HPDE6-E6E7 (cell line): ENCODE measurements at regions not wholly inside any gene's neighbourhood (a gene's known extent, or its start where the extent isn't known, plus 50 kb on each side); places are given as distances from the start of the nearest gene placed in this dataset.
"Not testable (repeated sequence)": the region's sequence is repeated elsewhere in the genome, so short reads cannot be mapped to it uniquely, and the experiment has no call there.

Experiments used
- DNase-seq: peaks from one replicate; pipeline ENCODE4 v3.0.0; 2011; ENCODE audit warnings: missing footprints; ENCODE audit errors: extremely low spot score

GRCh38 chr7:109616551-109617069, 1046.9 kb downstream of the DNAJB9 start:
- DNase-seq, result no peak

GRCh38 chr7:109622320-109622719, 1052.6 kb downstream of the DNAJB9 start:
- DNase-seq, result no peak

GRCh38 chr7:109632890-109633289, 1063.2 kb downstream of the DNAJB9 start:
- not testable (repeated sequence) for DNase-seq

- DNase-seq, result no peak
These were observed 1065.7 kb downstream of the DNAJB9 start for GRCh38 chr7:109635374-109635773.

GRCh38 chr7:109637428-109637990, 1067.8 kb downstream of the DNAJB9 start:
- DNase-seq, result no peak

- DNase-seq, result no peak
These were observed 1068.6 kb downstream of the DNAJB9 start for GRCh38 chr7:109638321-109638720.

GRCh38 chr7:109639561-109639960, 1069.9 kb downstream of the DNAJB9 start:
- no peak for DNase-seq

GRCh38 chr7:109641445-109641844, 1071.8 kb downstream of the DNAJB9 start:
- no peak for DNase-seq

- DNase-seq, result no peak
These were observed 1076.5 kb downstream of the DNAJB9 start for GRCh38 chr7:109646124-109646523.

GRCh38 chr7:109646594-109646993, 1076.9 kb downstream of the DNAJB9 start:
- not testable (repeated sequence) for DNase-seq

- not testable (repeated sequence) for DNase-seq
These were observed 1077.6 kb downstream of the DNAJB9 start for GRCh38 chr7:109647263-109647662.

- no peak for DNase-seq
These were observed 1089.6 kb downstream of the DNAJB9 start for GRCh38 chr7:109659261-109659660.

GRCh38 chr7:109660401-109660800, 1090.7 kb downstream of the DNAJB9 start:
- no peak for DNase-seq

- DNase-seq, result no peak
These were observed 1094.1 kb downstream of the DNAJB9 start for GRCh38 chr7:109663806-109664205.

GRCh38 chr7:109687269-109687668, 1117.6 kb downstream of the DNAJB9 start:
- not testable (repeated sequence) for DNase-seq

GRCh38 chr7:109692613-109693012, 1122.9 kb downstream of the DNAJB9 start:
- not testable (repeated sequence) for DNase-seq

- no peak for DNase-seq
These were observed 1124.7 kb downstream of the DNAJB9 start for GRCh38 chr7:109694149-109695071.

GRCh38 chr7:109695419-109695818, 1125.7 kb downstream of the DNAJB9 start:
- DNase-seq, result no peak

GRCh38 chr7:109696723-109697122, 1127.0 kb downstream of the DNAJB9 start:
- no peak for DNase-seq

- DNase-seq, result no peak
These were observed 1130.0 kb downstream of the DNAJB9 start for GRCh38 chr7:109699661-109700060.

GRCh38 chr7:109713366-109713765, 1143.7 kb downstream of the DNAJB9 start:
- no peak for DNase-seq

GRCh38 chr7:109719359-109719758, 1149.7 kb downstream of the DNAJB9 start:
- DNase-seq, result not testable (repeated sequence)

GRCh38 chr7:109734601-109735000, 1164.9 kb downstream of the DNAJB9 start:
- no peak for DNase-seq
